HG03045 (cell line): ENCODE measurements at regions not wholly inside any gene's neighbourhood (a gene's known extent, or its start where the extent isn't known, plus 50 kb on each side); places are given as distances from the start of the nearest gene placed in this dataset.

Source experiments
- ATAC-seq: cut with Tn5 transposase; IDR thresholded peaks from one replicate; pipeline ENCODE4 v1.9.1; 2021; ENCODE audit warnings: mild to moderate bottlenecking, moderate library complexity; ENCODE audit not compliant: unreplicated experiment

DNA sequence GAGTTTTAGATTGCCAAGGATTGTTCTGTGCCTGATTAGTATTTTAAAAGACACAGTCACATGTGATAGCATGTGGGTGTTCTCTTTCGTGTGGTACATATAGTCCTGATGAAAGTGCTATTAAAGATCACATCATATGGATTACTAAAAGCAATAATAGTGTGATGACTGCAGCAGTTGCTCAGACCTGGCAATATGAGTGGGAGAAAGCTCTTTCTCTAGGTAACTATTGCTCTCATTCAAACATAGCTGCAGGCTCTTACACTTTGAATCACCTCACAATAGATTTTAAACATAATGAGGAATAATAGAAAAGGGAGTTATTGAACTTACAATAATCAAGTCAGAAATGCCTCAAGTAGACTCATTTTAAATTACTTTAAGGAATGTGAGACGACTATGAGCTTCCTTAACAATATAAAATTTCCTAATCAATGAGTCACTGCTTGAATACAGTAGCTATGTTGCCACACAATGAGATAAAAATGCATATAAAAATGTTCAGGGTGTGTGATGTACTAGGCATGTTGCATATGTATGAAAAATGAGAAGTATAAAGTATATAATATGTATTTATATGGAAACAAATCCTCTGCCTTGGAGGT is 452.1 kb downstream of the TMX3 start:
- ATAC-seq: no peak

DNA sequence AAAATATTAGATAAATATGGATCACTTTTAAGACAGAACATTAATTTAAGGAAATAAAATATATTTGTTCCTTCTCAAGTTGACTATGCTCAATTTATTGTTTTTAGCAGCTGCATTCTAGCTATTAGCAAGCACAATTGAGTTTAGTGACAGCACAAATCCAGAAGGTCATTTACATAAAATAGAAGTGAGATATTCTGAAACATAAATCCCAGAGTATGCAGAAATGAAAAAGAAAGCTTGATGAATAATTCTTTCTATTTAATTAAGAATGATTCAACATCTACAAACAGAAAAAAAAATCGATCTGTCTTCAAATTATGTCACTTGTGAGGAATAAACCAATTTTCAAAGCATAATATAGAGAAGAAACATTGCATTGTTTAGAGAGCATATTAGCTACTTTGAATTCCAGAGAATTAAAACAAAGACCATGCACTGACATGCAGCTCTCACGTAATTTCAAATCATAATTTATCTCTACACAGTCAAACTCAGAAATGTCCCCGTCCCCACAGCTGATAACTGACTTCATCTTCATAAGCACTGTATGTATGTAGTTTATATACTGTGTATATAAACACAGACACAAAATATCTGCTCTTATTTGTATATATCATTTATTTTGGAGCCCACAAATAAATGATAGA is 458.4 kb downstream of the TMX3 start:
- ATAC-seq: no peak

DNA sequence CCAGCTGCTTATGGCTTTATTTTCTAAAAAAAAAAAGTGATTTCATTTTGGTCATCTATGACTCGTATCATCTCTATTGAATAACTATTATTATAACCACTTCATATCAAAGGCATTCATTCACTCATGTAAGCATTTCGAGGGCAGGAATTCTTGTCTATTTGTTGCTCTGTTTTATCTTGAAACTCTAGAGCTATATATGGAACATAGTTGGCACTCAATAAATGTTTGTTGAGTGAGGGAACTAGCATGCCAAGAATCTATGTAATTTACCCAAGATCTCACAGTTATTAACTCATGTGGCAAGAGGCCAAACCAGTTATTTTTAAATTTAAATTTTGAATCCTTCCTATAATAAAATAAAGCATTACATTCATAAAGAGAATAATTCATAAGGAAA is 470.1 kb downstream of the TMX3 start:
- ATAC-seq: no peak

GRCh38 chr18:68241881-68242280 is 473.0 kb downstream of the TMX3 start:
- ATAC-seq: no peak

DNA sequence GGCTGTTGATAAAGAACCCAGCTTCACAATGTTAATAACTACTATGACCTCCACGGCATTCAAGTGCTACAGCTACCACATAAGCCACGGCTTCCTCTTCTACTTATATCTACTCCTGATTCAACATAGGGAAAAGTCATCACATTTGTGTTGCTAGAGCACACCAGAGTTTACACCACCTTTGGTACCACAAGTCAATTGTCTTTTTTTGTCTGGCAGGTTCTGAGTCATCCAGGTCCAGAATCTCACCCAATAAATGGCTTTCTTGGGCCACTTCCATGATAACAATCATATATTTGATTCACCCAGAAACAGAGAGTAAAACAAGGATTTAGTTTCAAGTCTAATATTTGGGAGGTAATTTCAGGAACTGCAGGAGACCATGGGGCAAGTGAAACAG is 480.2 kb downstream of the TMX3 start:
- ATAC-seq: no peak

DNA sequence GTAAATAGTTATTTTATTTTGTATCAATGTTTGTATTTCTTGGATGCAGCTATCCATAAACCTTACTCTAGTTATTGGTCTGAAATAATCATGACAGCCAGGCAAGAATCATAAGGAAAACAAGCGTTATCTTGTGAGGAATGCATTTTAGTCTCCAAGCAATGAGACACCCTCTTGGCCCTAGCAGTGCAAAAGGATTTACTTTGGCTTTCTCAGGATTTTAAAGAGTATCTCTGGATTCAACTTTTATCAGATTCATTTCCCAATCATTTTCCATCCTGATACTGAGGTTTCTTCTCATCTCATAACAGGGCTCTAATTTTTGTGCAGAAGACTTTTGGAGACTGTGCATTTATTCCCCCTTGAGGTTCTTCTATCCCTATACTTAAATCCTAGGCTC is 480.8 kb downstream of the TMX3 start:
- ATAC-seq: no peak

DNA sequence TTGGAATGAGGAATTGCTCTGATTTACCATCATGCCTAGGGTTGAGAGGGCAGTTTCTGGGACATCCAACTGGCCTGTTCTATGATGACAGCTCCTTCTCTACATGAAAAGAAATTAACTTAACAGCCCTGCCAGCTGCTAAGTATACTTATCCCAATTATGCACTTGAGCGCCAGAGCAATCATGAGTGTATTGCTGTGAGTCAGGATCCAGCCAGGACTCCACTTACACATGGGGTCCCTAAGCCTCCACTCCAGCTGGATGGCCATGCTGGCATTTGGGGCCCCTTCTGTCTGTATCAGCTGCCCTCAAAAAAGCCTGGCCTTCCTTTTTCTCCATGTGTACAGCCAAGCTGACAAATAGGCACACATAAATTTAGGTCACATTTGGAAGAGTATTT is 481.9 kb downstream of the TMX3 start:
- ATAC-seq: no peak

DNA sequence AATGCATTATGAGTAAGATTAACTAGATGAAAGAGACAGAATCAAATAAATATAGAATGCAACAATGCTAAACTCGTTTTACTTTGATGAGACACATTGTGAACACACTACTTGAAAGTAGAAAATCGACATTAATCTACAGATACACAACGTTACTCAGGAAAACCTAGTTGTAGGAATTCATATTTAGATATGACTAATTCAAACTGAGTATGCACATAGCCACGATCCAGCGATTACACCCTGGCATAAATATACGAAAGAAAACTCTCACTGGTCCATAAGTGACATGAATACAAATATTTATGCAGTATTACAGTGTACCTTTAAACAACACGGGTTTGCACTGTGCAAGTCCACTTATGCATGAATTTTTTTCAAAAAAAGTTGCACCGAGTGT is 485.6 kb downstream of the TMX3 start:
- ATAC-seq: no peak

DNA sequence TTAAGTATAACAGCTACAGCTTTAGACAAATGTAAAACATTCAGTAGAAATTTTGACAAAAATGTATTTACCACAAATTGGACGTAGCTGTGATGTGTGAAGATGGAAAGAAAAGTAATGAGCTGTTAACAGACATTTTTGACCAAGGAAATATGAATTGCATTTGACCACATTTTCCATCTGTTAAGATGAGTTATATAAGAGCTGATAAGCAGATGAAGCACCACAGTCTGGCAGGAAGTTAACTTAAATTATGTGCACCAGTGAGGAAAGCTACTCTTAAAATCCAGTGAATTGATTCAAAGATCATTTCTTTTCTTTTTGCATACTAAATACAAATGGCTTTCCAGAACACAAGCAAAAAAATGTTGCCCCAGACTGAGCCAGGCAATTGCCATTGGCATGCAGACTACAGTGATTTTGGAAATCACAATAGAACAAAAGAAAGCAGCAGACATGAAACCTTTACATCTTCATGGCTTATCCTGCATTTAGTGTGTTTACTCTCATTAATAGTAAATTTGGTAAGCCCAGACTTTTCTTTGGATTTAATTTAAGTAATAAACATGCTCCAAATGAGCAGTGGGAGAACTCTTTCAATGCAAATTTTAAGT is 493.7 kb downstream of the TMX3 start:
- no peak for ATAC-seq

GRCh38 chr18:68220458-68220857 is 494.4 kb downstream of the TMX3 start:
- ATAC-seq: no peak

- ATAC-seq: no peak
These were observed 495.0 kb downstream of the TMX3 start for GRCh38 chr18:68219872-68220271.

- no peak for ATAC-seq
These were observed 495.6 kb downstream of the TMX3 start for GRCh38 chr18:68219274-68219673.

GRCh38 chr18:68215931-68216330 is 499.0 kb downstream of the TMX3 start:
- no peak for ATAC-seq

GRCh38 chr18:68186039-68186438 is 528.9 kb downstream of the TMX3 start:
- no peak for ATAC-seq

- ATAC-seq: no peak
These were observed 533.0 kb downstream of the TMX3 start for GRCh38 chr18:68181956-68182355.

GRCh38 chr18:68179811-68180210 is 535.1 kb downstream of the TMX3 start:
- ATAC-seq: no peak

DNA sequence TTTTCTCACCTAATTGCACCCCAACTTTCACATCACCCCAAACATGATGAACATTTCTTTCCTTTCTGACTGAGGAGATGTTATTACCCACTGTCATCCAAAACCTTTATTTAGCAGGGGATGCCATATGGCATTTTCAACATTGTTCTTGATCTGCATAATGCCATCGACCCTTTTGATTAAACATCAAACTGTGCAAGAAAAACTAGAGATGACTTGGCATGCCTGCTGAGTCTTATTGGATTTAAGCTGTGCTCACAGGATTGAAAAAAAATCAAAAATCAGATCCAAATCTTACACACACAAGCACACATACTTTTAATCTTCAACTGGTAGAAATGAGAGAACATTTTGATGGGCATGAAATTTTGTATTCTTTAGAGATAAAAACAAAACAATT is 536.0 kb downstream of the TMX3 start:
- ATAC-seq: no peak

- ATAC-seq: no peak
These were observed 536.9 kb downstream of the TMX3 start for GRCh38 chr18:68177807-68178702.

- no peak for ATAC-seq
These were observed 538.0 kb downstream of the TMX3 start for GRCh38 chr18:68176901-68177300.

DNA sequence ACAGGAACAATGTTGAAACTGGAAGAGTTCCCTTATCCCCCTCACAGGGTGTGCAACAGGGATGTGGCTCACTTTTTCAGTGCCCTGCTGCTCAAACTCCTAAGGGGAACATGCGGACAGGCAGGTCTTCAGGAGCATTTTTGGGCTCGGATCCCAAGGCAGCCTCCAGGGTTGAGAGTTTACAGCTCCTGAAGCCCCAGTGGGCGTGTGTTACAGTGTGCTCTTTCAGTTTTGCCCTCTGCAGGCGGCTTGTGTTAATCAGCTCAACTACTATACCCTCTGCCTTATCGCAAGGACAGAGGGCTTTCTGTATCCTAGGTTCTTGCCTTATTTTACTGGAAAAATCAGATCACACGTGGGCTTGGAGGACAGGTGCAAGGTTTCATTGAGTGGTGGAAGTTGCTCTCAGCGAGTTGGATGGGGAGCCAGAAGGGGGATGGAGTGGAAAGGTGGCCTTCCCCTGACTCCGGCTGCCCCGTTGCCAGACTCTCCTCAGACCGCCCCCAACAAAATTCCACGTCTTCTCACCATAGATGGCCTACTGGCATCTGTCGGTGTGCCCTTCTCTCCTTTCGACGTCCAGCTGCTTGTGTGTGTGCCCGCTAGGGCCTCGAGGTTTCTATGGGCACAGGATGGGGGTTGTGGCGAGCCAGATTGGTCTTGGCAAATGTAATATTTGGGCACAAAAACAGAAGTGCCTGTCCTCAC is 541.9 kb downstream of the TMX3 start:
- ATAC-seq: no peak

- ATAC-seq: no peak
These were observed 550.0 kb downstream of the TMX3 start for GRCh38 chr18:68164909-68165308.
